ENCODE measurements at regions not wholly inside any gene's neighbourhood (a gene's known extent, or its start where the extent isn't known, plus 50 kb on each side); places are given as distances from the start of the nearest gene placed in this dataset.

DNA sequence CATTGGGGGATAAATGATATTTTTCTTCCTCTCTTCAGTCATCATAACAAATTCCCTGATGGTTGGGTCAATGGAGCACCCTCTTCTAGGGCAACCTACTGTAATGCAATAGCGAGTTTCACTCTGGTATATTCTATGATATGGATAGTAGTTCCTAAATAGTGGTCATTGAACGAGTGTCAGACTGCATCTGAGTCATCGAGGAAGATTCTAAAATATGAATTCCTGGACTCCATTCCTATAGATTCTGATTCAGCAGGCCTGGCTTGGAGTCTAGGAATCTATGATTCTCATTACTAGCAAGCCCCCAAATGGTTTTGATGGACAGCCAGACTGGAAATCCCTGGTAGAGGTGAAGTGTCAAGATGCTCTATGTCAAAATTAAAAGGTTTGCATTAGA lies 254.5 kb downstream of the BUB3 start:
- Histone ChIP-seq H3K27ac (no peak overlapping the region), H3K4me2 (no peak overlapping the region), H3K9me3 (peaks cover 8% of the 10 kb centered on the region; the same call in 1 of the 3 replicates), H3K4me1 (no peaks in the 10 kb centered on the region), H3K4me3 (no peak overlapping the region)
- TF ChIP-seq MAFK (IDR thresholded peaks at IDR 0.05; ENCODE audit: partially characterized antibody) = no peak
- no peak for TF ChIP-seq REST (IDR thresholded peaks at IDR 0.05)
- no peak for TF ChIP-seq RCOR1 (IDR thresholded peaks at IDR 0.05; ENCODE audit: low read depth, low read length)
- TF ChIP-seq FOSL2 (IDR thresholded peaks at IDR 0.05) = no peak
- no peak for TF ChIP-seq FOSL2 (CRISPR knock-in tag; IDR thresholded peaks at IDR 0.05)
- TF ChIP-seq, protein P1, sequence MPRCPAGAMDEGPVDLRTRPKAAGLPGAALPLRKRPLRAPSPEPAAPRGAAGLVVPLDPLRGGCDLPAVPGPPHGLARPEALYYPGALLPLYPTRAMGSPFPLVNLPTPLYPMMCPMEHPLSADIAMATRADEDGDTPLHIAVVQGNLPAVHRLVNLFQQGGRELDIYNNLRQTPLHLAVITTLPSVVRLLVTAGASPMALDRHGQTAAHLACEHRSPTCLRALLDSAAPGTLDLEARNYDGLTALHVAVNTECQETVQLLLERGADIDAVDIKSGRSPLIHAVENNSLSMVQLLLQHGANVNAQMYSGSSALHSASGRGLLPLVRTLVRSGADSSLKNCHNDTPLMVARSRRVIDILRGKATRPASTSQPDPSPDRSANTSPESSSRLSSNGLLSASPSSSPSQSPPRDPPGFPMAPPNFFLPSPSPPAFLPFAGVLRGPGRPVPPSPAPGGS (IDR thresholded peaks at IDR 0.05) = no peak
- TF ChIP-seq HOXA7 (CRISPR knock-in tag; IDR thresholded peaks at IDR 0.05) = no peak
- TF ChIP-seq EP300 (IDR thresholded peaks at IDR 0.05) = no peak
- TF ChIP-seq RNF2 (IDR thresholded peaks at IDR 0.05; ENCODE audit: borderline replicate concordance, low read depth) = no peak
- TF ChIP-seq NPAS2 (CRISPR knock-in tag; IDR thresholded peaks at IDR 0.05; ENCODE audit: borderline replicate concordance) = no peak
- TF ChIP-seq, protein P2, sequence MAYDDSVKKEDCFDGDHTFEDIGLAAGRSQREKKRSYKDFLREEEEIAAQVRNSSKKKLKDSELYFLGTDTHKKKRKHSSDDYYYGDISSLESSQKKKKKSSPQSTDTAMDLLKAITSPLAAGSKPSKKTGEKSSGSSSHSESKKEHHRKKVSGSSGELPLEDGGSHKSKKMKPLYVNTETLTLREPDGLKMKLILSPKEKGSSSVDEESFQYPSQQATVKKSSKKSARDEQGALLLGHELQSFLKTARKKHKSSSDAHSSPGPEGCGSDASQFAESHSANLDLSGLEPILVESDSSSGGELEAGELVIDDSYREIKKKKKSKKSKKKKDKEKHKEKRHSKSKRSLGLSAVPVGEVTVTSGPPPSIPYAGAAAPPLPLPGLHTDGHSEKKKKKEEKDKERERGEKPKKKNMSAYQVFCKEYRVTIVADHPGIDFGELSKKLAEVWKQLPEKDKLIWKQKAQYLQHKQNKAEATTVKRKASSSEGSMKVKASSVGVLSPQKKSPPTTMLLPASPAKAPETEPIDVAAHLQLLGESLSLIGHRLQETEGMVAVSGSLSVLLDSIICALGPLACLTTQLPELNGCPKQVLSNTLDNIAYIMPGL (CRISPR knock-in tag; IDR thresholded peaks at IDR 0.05; ENCODE audit: borderline replicate concordance) = no peak
- TF ChIP-seq HDAC2 (IDR thresholded peaks at IDR 0.05) = no peak
- no peak for TF ChIP-seq KDM5A (IDR thresholded peaks at IDR 0.05)
- no peak for TF ChIP-seq RARB (CRISPR knock-in tag; IDR thresholded peaks at IDR 0.05)
- no peak for TF ChIP-seq CEBPB (IDR thresholded peaks at IDR 0.05)
- TF ChIP-seq PHF8 (IDR thresholded peaks at IDR 0.05; ENCODE audit: borderline replicate concordance, low read depth) = no peak
- TF ChIP-seq ZSCAN20 (CRISPR knock-in tag; IDR thresholded peaks at IDR 0.05) = no peak
- TF ChIP-seq CBX2 (IDR thresholded peaks at IDR 0.05; ENCODE audit: borderline replicate concordance, low read depth) = no peak
- TF ChIP-seq CHD2 (IDR thresholded peaks at IDR 0.05; ENCODE audit: low read length, partially characterized antibody) = no peak
- no peak for TF ChIP-seq JUN (IDR thresholded peaks at IDR 0.05)
- POLR2A ChIA-PET = no interaction called here
- no peak for DNase-seq (ENCODE audit: low read depth in 1 of 2, low spot score in 1 of 2)
- ATAC-seq = no peak
- 9% methylated on average over 3 of the region's 3 CpGs for WGBS (ENCODE audit: missing lambda C conversion rate)
- CTCF ChIA-PET = no interaction called here
- no peak for FAIRE-seq

DNA sequence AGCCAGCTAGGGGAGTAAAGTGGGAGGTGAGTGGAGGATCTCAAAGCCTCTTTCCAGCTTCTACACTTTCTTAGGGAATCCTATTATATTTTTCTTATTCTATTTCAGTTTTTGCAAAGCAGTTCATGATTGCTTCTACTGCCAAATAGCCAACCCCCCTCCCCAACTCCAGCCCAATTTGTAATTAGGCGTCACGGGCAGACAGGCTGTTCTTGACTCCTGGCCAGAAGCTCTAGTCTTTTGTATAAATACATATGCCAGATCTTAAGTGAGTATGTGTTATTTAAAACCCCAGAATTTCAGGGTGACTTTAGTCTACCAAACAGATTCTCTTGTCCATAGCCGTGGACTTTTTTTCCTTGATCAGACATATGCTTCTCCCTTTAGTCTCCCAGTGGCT lies 255.2 kb downstream of the BUB3 start:
- DNase-seq (ENCODE audit: low read depth in 1 of 2, low spot score in 1 of 2) (no peak), FAIRE-seq (no peak), ATAC-seq (no peak)
- H3K4me2 ChIP-seq = no peak overlapping the region
- H3K4me3 ChIP-seq = no peak overlapping the region
- H3K4me1 ChIP-seq = no peaks in the 10 kb centered on the region
- TF ChIP-seq NR3C1 (IDR thresholded peaks at IDR 0.05) (no peak), MAFK (IDR thresholded peaks at IDR 0.05; ENCODE audit: partially characterized antibody) (no peak), CEBPB (IDR thresholded peaks at IDR 0.05) (no peak), GATA3 (IDR thresholded peaks at IDR 0.05; ENCODE audit: borderline replicate concordance) (no peak), ZFP36 (IDR thresholded peaks at IDR 0.05; ENCODE audit: borderline replicate concordance, partially characterized antibody) (no peak)
- TF ChIP-seq, protein P3, sequence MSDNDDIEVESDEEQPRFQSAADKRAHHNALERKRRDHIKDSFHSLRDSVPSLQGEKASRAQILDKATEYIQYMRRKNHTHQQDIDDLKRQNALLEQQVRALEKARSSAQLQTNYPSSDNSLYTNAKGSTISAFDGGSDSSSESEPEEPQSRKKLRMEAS (IDR thresholded peaks at IDR 0.05) = no peak
- 28% methylated on average over 3 of the region's 3 CpGs for WGBS (ENCODE audit: missing lambda C conversion rate)
- no peak overlapping the region for H3K27ac ChIP-seq
- peaks cover 8% of the 10 kb centered on the region; the same call in 1 of the 3 replicates for H3K9me3 ChIP-seq
- ChIA-PET CTCF (no interaction called here), POLR2A (no interaction called here)
